ENCODE measurements at regions not wholly inside any gene's neighbourhood (a gene's known extent, or its start where the extent isn't known, plus 50 kb on each side); places are given as distances from the start of the nearest gene placed in this dataset.

GRCh38 chr2:103153580-103154284, 391.9 kb downstream of the TMEM182 start:
- TF ChIP-seq CTCF (IDR thresholded peaks at IDR 0.05; ENCODE audit: low read depth, low read length), result no peak
- no peak for DNase-seq (ENCODE audit: low read depth in 2 of 2)
- H3K4me3 ChIP-seq (replicated peaks in 1 of 2; ENCODE audit: low read depth in 2 of 2, low read length in 2 of 2), result no peak overlapping the region

DNA sequence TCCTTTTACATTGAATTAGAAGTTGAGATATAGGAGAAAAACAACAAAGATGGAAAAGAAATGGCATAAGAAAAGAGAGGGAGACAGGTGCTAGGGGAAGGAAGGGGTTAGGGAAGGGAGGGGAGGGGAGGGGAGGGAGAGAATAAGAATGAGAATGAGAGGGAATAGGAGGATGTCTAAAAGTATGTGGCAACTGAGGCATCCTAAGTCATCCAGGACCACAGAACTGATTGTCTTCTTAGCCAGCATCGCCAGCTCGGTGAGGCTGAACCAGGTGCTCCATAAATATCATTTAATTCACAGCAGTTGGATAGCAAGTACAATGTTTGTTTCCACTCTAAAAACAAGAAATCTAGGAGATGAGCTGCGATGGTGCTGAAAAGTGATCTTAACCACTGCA, 393.5 kb downstream of the TMEM182 start:
- DNase-seq (ENCODE audit: low read depth in 2 of 2), result no peak
- H3K4me3 ChIP-seq (replicated peaks in 1 of 2; ENCODE audit: low read depth in 2 of 2, low read length in 2 of 2), result no peak overlapping the region
- TF ChIP-seq CTCF (IDR thresholded peaks at IDR 0.05; ENCODE audit: low read depth, low read length), result no peak

GRCh38 chr2:103159018-103159417, 397.2 kb downstream of the TMEM182 start:
- TF ChIP-seq CTCF (IDR thresholded peaks at IDR 0.05; ENCODE audit: low read depth, low read length), result no peak
- H3K4me3 ChIP-seq (replicated peaks in 1 of 2; ENCODE audit: low read depth in 2 of 2, low read length in 2 of 2), result no peak overlapping the region
- DNase-seq (ENCODE audit: low read depth in 2 of 2), result no peak

DNA sequence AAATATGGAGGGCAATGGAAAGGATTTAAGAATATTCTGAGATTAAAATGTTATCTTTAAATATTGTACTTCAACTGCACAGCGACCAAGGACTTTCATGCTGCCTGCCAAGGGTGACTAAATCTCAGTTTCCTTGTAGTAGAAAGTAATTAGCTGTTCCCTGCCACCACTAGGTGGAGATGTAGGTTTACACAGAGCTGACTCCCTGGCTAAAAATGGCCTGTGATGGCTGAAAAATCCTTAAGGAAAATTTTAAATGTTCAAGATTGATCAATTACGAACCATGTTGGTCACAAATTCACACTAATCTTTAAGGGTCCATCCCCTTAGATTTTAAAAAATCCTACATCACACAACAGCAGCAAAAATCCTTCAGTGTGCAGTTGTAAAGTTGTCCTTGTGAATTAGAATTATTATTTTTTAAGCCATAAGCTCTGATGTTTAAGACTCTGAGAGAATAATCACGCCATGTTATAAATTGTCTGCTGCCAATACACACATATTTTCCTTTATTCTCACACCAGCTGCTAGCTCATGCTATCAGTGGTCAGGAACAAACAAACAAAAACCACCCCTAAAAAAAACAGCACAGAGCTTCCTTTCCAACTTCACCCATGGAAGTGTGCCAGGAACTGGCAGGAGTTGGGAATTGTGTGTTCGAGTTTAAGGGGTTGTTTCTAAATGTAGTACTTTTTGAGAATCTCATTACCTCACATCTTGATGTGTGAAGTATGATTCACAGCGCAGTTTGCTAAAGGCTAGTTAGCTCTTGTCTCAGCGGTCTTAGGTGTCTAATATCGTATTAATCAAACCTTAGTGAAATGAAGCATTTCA, 399.8 kb downstream of the TMEM182 start:
- peak; percentile 61 to 71 for DNase-seq (ENCODE audit: low read depth in 2 of 2)
- no peak overlapping the region for H3K4me3 ChIP-seq (replicated peaks in 1 of 2; ENCODE audit: low read depth in 2 of 2, low read length in 2 of 2)
- peak; percentile 76 for TF ChIP-seq CTCF (IDR thresholded peaks at IDR 0.05; ENCODE audit: low read depth, low read length)

- no peak for TF ChIP-seq CTCF (IDR thresholded peaks at IDR 0.05; ENCODE audit: low read depth, low read length)
- H3K4me3 ChIP-seq (replicated peaks in 1 of 2; ENCODE audit: low read depth in 2 of 2, low read length in 2 of 2), result no peak overlapping the region
- DNase-seq (ENCODE audit: low read depth in 2 of 2), result no peak
These were observed 402.9 kb downstream of the TMEM182 start for GRCh38 chr2:103164748-103165147.

DNA sequence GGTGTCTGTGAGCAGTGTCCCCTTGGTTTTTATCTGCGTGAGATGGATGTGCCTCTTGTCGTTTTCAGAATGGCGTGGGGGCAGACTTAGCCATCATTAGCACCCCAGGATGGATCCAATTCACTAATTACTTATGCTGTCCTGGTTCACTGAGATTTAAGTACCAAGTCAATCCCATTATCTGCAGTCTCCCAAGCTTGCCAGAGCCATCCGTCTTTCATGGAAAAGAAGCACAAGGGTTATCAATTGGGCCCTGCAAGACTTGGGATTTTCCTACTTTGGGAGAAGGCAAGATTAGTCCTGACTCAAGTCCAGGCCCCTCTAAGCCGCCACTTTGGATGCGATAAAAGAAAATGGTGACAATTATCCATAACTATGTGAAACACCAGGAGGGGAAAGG, 404.0 kb downstream of the TMEM182 start:
- no peak for TF ChIP-seq CTCF (IDR thresholded peaks at IDR 0.05; ENCODE audit: low read depth, low read length)
- H3K4me3 ChIP-seq (replicated peaks in 1 of 2; ENCODE audit: low read depth in 2 of 2, low read length in 2 of 2), result no peak overlapping the region
- DNase-seq (ENCODE audit: low read depth in 2 of 2), result no peak
